ENCODE measurements at regions not wholly inside any gene's neighbourhood (a gene's known extent, or its start where the extent isn't known, plus 50 kb on each side); places are given as distances from the start of the nearest gene placed in this dataset.

DNA sequence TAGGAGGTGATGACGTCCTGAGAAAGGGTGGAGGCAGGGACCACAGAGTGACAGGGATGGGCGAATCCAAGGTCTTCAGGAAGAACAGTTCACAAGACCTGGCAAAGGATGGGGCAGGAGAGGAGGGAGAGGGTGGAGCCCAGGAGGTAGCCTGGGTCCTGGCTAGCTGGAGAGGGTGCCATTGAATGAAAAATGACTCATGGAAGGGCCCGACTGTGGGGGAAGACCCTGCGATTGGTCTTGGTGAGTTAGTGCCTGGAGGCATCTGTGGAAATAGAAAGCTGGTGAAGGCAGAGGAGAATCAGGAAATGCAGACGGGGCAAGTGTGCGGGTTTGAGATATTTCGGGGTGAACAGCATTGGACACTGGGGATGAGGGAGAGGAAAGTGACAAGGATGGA, 60.3 kb upstream of the SLC45A1 start:
- TF ChIP-seq, protein P1, sequence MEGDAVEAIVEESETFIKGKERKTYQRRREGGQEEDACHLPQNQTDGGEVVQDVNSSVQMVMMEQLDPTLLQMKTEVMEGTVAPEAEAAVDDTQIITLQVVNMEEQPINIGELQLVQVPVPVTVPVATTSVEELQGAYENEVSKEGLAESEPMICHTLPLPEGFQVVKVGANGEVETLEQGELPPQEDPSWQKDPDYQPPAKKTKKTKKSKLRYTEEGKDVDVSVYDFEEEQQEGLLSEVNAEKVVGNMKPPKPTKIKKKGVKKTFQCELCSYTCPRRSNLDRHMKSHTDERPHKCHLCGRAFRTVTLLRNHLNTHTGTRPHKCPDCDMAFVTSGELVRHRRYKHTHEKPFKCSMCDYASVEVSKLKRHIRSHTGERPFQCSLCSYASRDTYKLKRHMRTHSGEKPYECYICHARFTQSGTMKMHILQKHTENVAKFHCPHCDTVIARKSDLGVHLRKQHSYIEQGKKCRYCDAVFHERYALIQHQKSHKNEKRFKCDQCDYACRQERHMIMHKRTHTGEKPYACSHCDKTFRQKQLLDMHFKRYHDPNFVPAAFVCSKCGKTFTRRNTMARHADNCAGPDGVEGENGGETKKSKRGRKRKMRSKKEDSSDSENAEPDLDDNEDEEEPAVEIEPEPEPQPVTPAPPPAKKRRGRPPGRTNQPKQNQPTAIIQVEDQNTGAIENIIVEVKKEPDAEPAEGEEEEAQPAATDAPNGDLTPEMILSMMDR (IDR thresholded peaks at IDR 0.05) = no peak
- TF ChIP-seq POLR2A (IDR thresholded peaks at IDR 0.05) = no peak
